Natural killer cell (primary cell): ENCODE measurements at regions not wholly inside any gene's neighbourhood (a gene's known extent, or its start where the extent isn't known, plus 50 kb on each side); places are given as distances from the start of the nearest gene placed in this dataset.

Source experiments
- ATAC-seq, 3 donors: fragments of 150-1000 bp in 2 of 3; fragments of 200-7000 bp in 1 of 3; cut with Tn5 transposase; 1 replicate in 1 of 3; 2 replicates in 2 of 3; pipeline ENCODE4 v1.10.0; 2021; ENCODE audit warnings: mild to moderate bottlenecking in 2 of 3, moderate library complexity in 2 of 3
- DNase-seq, 2 donors: peaks; one replicate each; pipeline versions ENCODE4 v3.0.0 to v3.0.0-alpha.2; 2013 to 2021; ENCODE audit warnings: mixed read lengths in 1 of 2
- H3K27ac ChIP-seq: one replicate; pipeline ENCODE4 v1.5.1; 2013; ENCODE audit warnings: mild to moderate bottlenecking, low read length
- H3K27me3 ChIP-seq: one replicate; pipeline ENCODE4 v1.6.1; 2013; ENCODE audit warnings: low read length; ENCODE audit not compliant: control insufficient read depth, insufficient read depth
- H3K36me3 ChIP-seq: one replicate; pipeline ENCODE4 v1.6.1; 2013; ENCODE audit warnings: low read length; ENCODE audit not compliant: control insufficient read depth, insufficient read depth
- H3K4me1 ChIP-seq: one replicate; pipeline ENCODE4 v1.6.1; 2013; ENCODE audit warnings: low read length; ENCODE audit not compliant: control insufficient read depth, insufficient read depth
- H3K4me3 ChIP-seq: one replicate; pipeline ENCODE4 v1.5.1; 2013; ENCODE audit warnings: low read length
- H3K9me3 ChIP-seq: one replicate; pipeline ENCODE4 v1.6.1; 2013; ENCODE audit warnings: low read length; ENCODE audit not compliant: control insufficient read depth, insufficient read depth
- H3K27ac Mint-ChIP-seq, 2 donors: one replicate each; pipeline ENCODE4 v1.8.0; 2022; ENCODE audit warnings: mild to moderate bottlenecking in 2 of 2, mixed read lengths in 2 of 2, moderate library complexity in 1 of 2
- H3K27me3 Mint-ChIP-seq, 2 donors: one replicate each; pipeline ENCODE4 v1.8.0; 2022; ENCODE audit warnings: low read depth in 2 of 2, mixed read lengths in 2 of 2
- H3K36me3 Mint-ChIP-seq: one replicate; pipeline ENCODE4 v1.8.0; 2022; ENCODE audit warnings: mixed read lengths
- H3K4me1 Mint-ChIP-seq, 2 donors: one replicate each; pipeline ENCODE4 v1.8.0; 2022; ENCODE audit warnings: mixed read lengths in 2 of 2
- H3K4me3 Mint-ChIP-seq: one replicate; pipeline ENCODE4 v1.8.0; 2022; ENCODE audit warnings: mild to moderate bottlenecking, moderate library complexity, mixed read lengths
- H3K9me3 Mint-ChIP-seq, 2 donors: one replicate each; pipeline ENCODE4 v1.8.0; 2022; ENCODE audit warnings: mixed read lengths in 2 of 2
- CTCF ChIP-seq: fragments of 200-600 bp; IDR thresholded peaks from one replicate; pipeline ENCODE4 v1.8.0; 2022; ENCODE audit warnings: antibody characterized with exemption
- WGBS: methylation state at CpG from one replicate; pipeline ENCODE4 v1.1.7; 2013; ENCODE audit warnings: missing lambda C conversion rate; ENCODE audit not compliant: insufficient coverage; 5-methylcytosine and 5-hydroxymethylcytosine counted together
- intact Hi-C: fragments of 100-400 bp; cut with micrococcal nuclease; formaldehyde crosslinking; loops from one replicate; pipeline ENCODE4 v1.14.2; 2022

- H3K27ac ChIP-seq = no peak overlapping the region
- TF ChIP-seq CTCF = no peak
- no peaks in the 10 kb centered on the region for H3K4me1 Mint-ChIP-seq
- no peaks in the 10 kb centered on the region for H3K36me3 ChIP-seq
- no peak overlapping the region for H3K27ac Mint-ChIP-seq
- H3K4me3 ChIP-seq = no peak overlapping the region
- H3K4me1 ChIP-seq = no peaks in the 10 kb centered on the region
- no peak overlapping the region for H3K4me3 Mint-ChIP-seq
- no peaks in the 10 kb centered on the region for H3K36me3 Mint-ChIP-seq
- H3K27me3 ChIP-seq = no peaks in the 10 kb centered on the region
- no peaks in the 10 kb centered on the region for H3K9me3 ChIP-seq
- intact Hi-C loops = no loop called here
- H3K27me3 Mint-ChIP-seq = no peaks in the 10 kb centered on the region
- no peak for DNase-seq
- peaks cover 10 to 14% of the 10 kb centered on the region in 2 donors for H3K9me3 Mint-ChIP-seq
- no peak for ATAC-seq
- 88% methylated on average over 1 of the region's 1 CpG for WGBS
These were observed 427.8 kb upstream of the NOVA1 start for GRCh38 chr14:27025648-27026047.

- Mint-ChIP-seq H3K9me3 (peaks cover 11 to 14% of the 10 kb centered on the region in 2 donors), H3K4me3 (no peak overlapping the region), H3K4me1 (no peaks in the 10 kb centered on the region), H3K27me3 (no peaks in the 10 kb centered on the region), H3K36me3 (no peaks in the 10 kb centered on the region), H3K27ac (no peak overlapping the region)
- Histone ChIP-seq H3K4me1 (no peaks in the 10 kb centered on the region), H3K4me3 (no peak overlapping the region), H3K9me3 (no peaks in the 10 kb centered on the region), H3K27ac (no peak overlapping the region), H3K36me3 (no peaks in the 10 kb centered on the region), H3K27me3 (no peaks in the 10 kb centered on the region)
- no peak for DNase-seq
- WGBS = 88% methylated on average over 1 of the region's 3 CpGs
- no peak for ATAC-seq
- intact Hi-C loops = no loop called here
- no peak for TF ChIP-seq CTCF
These were observed 428.3 kb upstream of the NOVA1 start for GRCh38 chr14:27026097-27026496.

- Histone ChIP-seq H3K27ac (no peak overlapping the region), H3K36me3 (no peaks in the 10 kb centered on the region), H3K9me3 (no peaks in the 10 kb centered on the region), H3K4me1 (no peaks in the 10 kb centered on the region), H3K27me3 (no peaks in the 10 kb centered on the region), H3K4me3 (no peak overlapping the region)
- Mint-ChIP-seq H3K9me3 (peaks cover 9 to 12% of the 10 kb centered on the region in 2 donors), H3K27me3 (no peaks in the 10 kb centered on the region), H3K36me3 (peaks cover 7% of the 10 kb centered on the region), H3K4me1 (no peaks in the 10 kb centered on the region), H3K4me3 (no peak overlapping the region), H3K27ac (no peak overlapping the region)
- ATAC-seq = no peak
- 97% methylated on average over 2 of the region's 2 CpGs for WGBS
- intact Hi-C loops = no loop called here
- no peak for DNase-seq
- no peak for TF ChIP-seq CTCF
These were observed 442.7 kb upstream of the NOVA1 start for GRCh38 chr14:27040552-27040951.

- H3K4me3 ChIP-seq = no peak overlapping the region
- intact Hi-C loops = no loop called here
- no peak for TF ChIP-seq CTCF
These were observed 451.9 kb upstream of the NOVA1 start for GRCh38 chr14:27049701-27050100.

More at GRCh38 chr14:27049701-27050100, 451.9 kb upstream of the NOVA1 start:
- peaks cover 7 to 9% of the 10 kb centered on the region in 2 donors for H3K9me3 Mint-ChIP-seq
- no peak overlapping the region for H3K27ac ChIP-seq
- no peak for ATAC-seq
- H3K4me1 ChIP-seq = no peaks in the 10 kb centered on the region
- no peaks in the 10 kb centered on the region for H3K36me3 ChIP-seq
- WGBS = 82% methylated on average over 3 of the region's 3 CpGs
- no peaks in the 10 kb centered on the region for H3K27me3 ChIP-seq
- no peaks in the 10 kb centered on the region for H3K27me3 Mint-ChIP-seq
- H3K9me3 ChIP-seq = no peaks in the 10 kb centered on the region
- H3K36me3 Mint-ChIP-seq = no peaks in the 10 kb centered on the region
- H3K4me3 Mint-ChIP-seq = no peak overlapping the region
- no peak overlapping the region for H3K27ac Mint-ChIP-seq
- H3K4me1 Mint-ChIP-seq = no peaks in the 10 kb centered on the region
- DNase-seq = no peak
